ENCODE measurements at regions not wholly inside any gene's neighbourhood (a gene's known extent, or its start where the extent isn't known, plus 50 kb on each side); places are given as distances from the start of the nearest gene placed in this dataset.

DNA sequence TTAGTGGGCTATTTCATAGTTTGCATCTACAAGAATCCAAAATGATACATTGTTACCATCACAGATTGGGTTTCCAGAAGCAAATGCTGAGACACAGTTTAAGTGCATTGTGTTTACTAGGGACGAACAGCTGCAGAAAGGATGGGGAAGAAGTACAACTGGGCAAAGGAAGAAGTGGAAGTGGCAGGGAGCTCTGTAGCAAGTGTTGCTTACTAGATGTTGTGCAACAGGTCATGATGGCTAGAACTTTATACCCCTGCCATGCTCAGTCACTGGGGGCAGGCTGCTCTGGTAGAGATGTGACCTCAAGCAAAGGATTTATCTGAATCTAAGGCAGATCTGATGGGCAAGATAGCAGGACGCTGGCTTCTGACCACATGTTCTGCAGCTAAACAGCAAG lies 76.1 kb upstream of the EMCN start (continued):
- TF ChIP-seq EZH2phosphoT487 (IDR thresholded peaks at IDR 0.05; ENCODE audit: borderline replicate concordance) (no peak), SP1 (IDR thresholded peaks at IDR 0.05; ENCODE audit: low read depth) (no peak), CEBPB (IDR thresholded peaks at IDR 0.05; ENCODE audit: low read depth) (no peak), YY1 (IDR thresholded peaks at IDR 0.05; ENCODE audit: extremely low read depth, insufficient replicate concordance, low read depth, low read length) (no peak), CBX3 (IDR thresholded peaks at IDR 0.05; ENCODE audit: low read depth) (no peak), FOSL1 (IDR thresholded peaks at IDR 0.05; ENCODE audit: low read depth) (no peak)
- TF ChIP-seq, protein P1, sequence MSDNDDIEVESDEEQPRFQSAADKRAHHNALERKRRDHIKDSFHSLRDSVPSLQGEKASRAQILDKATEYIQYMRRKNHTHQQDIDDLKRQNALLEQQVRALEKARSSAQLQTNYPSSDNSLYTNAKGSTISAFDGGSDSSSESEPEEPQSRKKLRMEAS (IDR thresholded peaks at IDR 0.05) = no peak

DNA sequence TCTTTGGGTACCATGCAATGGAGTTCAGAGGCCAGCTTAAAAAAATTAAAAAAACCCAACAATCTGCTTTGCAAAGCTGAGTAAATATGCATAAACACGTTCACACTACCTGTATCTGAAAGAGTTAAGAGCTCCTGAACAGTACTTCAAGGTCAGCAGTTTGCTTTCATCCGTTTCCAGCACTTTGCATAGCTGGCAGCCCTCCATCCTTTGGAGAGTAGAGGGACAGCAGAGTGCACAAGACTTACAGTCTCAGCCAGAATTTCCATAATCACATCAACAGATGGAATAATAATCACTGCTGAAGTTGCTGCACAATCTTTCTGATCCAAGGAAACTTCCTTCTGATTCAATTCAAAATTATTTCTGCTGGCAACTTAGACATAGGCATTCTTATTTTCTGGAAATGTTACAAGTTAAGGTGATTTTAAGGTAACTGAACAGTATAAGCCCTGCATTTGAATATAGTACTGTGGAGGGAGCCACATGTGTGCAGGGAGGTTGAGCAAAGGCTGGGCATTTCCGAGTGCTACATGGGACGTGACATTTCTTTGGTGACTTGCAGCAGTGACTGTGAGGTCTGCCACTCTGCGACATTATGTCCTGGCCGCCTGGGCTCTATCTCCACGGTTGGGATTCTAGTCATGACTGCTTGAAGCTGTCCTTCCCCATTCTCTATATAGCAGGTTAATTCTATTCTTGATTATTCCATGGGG lies 73.5 kb upstream of the EMCN start:
- POLR2A ChIA-PET = no interaction called here
- intact Hi-C loops (cut with micrococcal nuclease) = no loop called here
- BruUV-seq (replicated peaks) = no TSS peak
- ATAC-seq (no peak), DNase-seq (ENCODE audit: low read depth, low spot score) (no peak)
- no peak overlapping the region for H3K9ac ChIP-seq (ENCODE audit: low read length)
- no peaks in the 10 kb centered on the region for H3K4me1 ChIP-seq (ENCODE audit: control insufficient read depth in 1 of 2, insufficient read depth in 2 of 2, low read length in 2 of 2)
- H3K36me3 ChIP-seq (ENCODE audit: control insufficient read depth in 1 of 2, insufficient read depth in 2 of 2, low read length in 2 of 2) = no peaks in the 10 kb centered on the region
- no peak overlapping the region for H3K4me2 ChIP-seq (ENCODE audit: low read length)
- no peaks in the 10 kb centered on the region for H3K9me3 ChIP-seq (ENCODE audit: control insufficient read depth in 1 of 2, insufficient read depth in 1 of 2, low read depth in 1 of 2, low read length in 2 of 2)
- no peak overlapping the region for H2AFZ ChIP-seq (ENCODE audit: low read depth, low read length, poor library complexity, severe bottlenecking)
- H3K27me3 ChIP-seq (ENCODE audit: insufficient read depth, low read length) = no peaks in the 10 kb centered on the region
- CTCF ChIA-PET = no interaction called here
- H3K4me3 ChIP-seq (replicated peaks in 1 of 2; ENCODE audit: low read depth in 1 of 2, low read length in 2 of 2) = no peak overlapping the region
- no peaks in the 10 kb centered on the region for H4K20me1 ChIP-seq (ENCODE audit: insufficient read depth)
- RAD21 ChIA-PET (ENCODE audit: low non-redundant PET in 1 of 2, low total read pairs in 2 of 2, uncharacterized antibody in 2 of 2, unreplicated experiment in 2 of 2) = no interaction called here
- TF ChIP-seq POLR2AphosphoS5 (IDR thresholded peaks at IDR 0.05; ENCODE audit: low read depth, low read length) = no peak
- TF ChIP-seq TCF7L2 (IDR thresholded peaks at IDR 0.05; ENCODE audit: borderline replicate concordance, extremely low read depth, insufficient read depth, insufficient read length) = peak; percentile 92
- H3K79me2 ChIP-seq (ENCODE audit: insufficient read depth, low read length) = no peaks in the 10 kb centered on the region
- no peak overlapping the region for H3K27ac ChIP-seq (ENCODE audit: low read depth, low read length)
- no peaks in the 10 kb centered on the region for H3K9me2 ChIP-seq (ENCODE audit: insufficient read depth)
